Endothelial cell of umbilical vein (primary cell): ENCODE measurements at regions not wholly inside any gene's neighbourhood (a gene's known extent, or its start where the extent isn't known, plus 50 kb on each side); places are given as distances from the start of the nearest gene placed in this dataset.

Experiments
- BruUV-seq: library from RNA; stranded (reverse); fragments of 400-500 nt; replicated peaks from 2 replicates; lab custom pipeline; 2021; lab: Mats Ljungman, UMichigan
- CTCF ChIA-PET: fragments of 300-600, 350-600 bp; sonication (Branson Sonifier 250); formaldehyde crosslinking; loops from one replicate; lab custom pipeline; 2021; ENCODE audit warnings: antibody characterized with exemption, inconsistent platforms; lab: Charles Lee
- POLR2A ChIA-PET: fragments of 300-600, 350-600 bp; sonication (Branson Sonifier 250); formaldehyde crosslinking; loops from one replicate; lab custom pipeline; 2021; ENCODE audit warnings: antibody characterized with exemption, inconsistent platforms; lab: Charles Lee
- DNase-seq: peaks from one replicate; pipeline ENCODE4 v3.0.0-alpha.2; 2011; ENCODE audit warnings: low read depth, low spot score
- FAIRE-seq: peaks from 2 replicates; lab custom pipeline; 2011; peaks lifted over from hg19 to GRCh38; lab: Jason Lieb, UNC
- H2AFZ ChIP-seq: 2 replicates; pipeline ENCODE4 v1.6.0; 2012; ENCODE audit warnings: low read depth, low read length, control low read depth, inconsistent platforms
- H3K27ac ChIP-seq: 2 replicates; pipeline ENCODE4 v1.5.1; 2011; ENCODE audit warnings: low read depth, mild to moderate bottlenecking, control low read depth, low read length, moderate library complexity; ENCODE audit not compliant: insufficient read depth
- H3K27me3 ChIP-seq, 2 experiments: 2 replicates each; pipeline versions ENCODE4 v1.6.0 to v1.6.1; 2011; ENCODE audit warnings: low read length in 2 of 2, mixed read lengths in 1 of 2; ENCODE audit not compliant: control insufficient read depth in 2 of 2, insufficient read depth in 2 of 2
- H3K36me3 ChIP-seq, 2 experiments: 2 replicates in 1 of 2; 3 replicates in 1 of 2; pipeline ENCODE4 v1.5.1; 2011; ENCODE audit warnings: low read length in 2 of 2, mild to moderate bottlenecking in 1 of 2, moderate library complexity in 1 of 2; ENCODE audit not compliant: control insufficient read depth in 2 of 2, insufficient read depth in 2 of 2; ENCODE audit errors: extremely low read depth in 1 of 2
- H3K4me1 ChIP-seq: 3 replicates; pipeline ENCODE4 v1.5.1; 2011; ENCODE audit warnings: mild to moderate bottlenecking, low read length; ENCODE audit not compliant: control insufficient read depth, insufficient read depth; ENCODE audit errors: extremely low read depth
- H3K4me2 ChIP-seq: 2 replicates; pipeline ENCODE4 v1.6.1; 2011; ENCODE audit warnings: low read length, control low read depth, mixed read lengths; ENCODE audit not compliant: insufficient read depth
- H3K4me3 ChIP-seq, 3 experiments: fragments of 200-600 bp in 1 of 3; sonication (generic), shearing (Covaris generic) in 1 of 3; replicated peaks in 1 of 3; 2 replicates each; pipeline ENCODE4 v1.5.1; 2011 to 2016; ENCODE audit warnings: control low read depth in 3 of 3, low read length in 3 of 3, mild to moderate bottlenecking in 2 of 3, inconsistent platforms in 1 of 3, low read depth in 1 of 3, moderate library complexity in 1 of 3; ENCODE audit not compliant: insufficient read depth in 1 of 3
- H3K79me2 ChIP-seq: 2 replicates; pipeline ENCODE4 v1.6.0; 2012; ENCODE audit warnings: low read length, inconsistent platforms; ENCODE audit not compliant: control insufficient read depth, insufficient read depth
- H3K9ac ChIP-seq: replicated peaks from 2 replicates; pipeline ENCODE3; 2011; ENCODE audit warnings: low read length, control low read depth; ENCODE audit not compliant: insufficient read depth; ENCODE audit errors: extremely low read depth
- H3K9me1 ChIP-seq: replicated peaks from 3 replicates; pipeline ENCODE4 v1.6.0; 2011; ENCODE audit warnings: mild to moderate bottlenecking, low read length; ENCODE audit not compliant: control insufficient read depth, insufficient read depth; ENCODE audit errors: extremely low read depth
- H3K9me3 ChIP-seq: replicated peaks from 2 replicates; pipeline ENCODE4 v1.5.1; 2012; ENCODE audit warnings: low read length, inconsistent platforms; ENCODE audit not compliant: control insufficient read depth, insufficient read depth
- H4K20me1 ChIP-seq: replicated peaks from 2 replicates; pipeline ENCODE3; 2011; ENCODE audit warnings: mild to moderate bottlenecking, low read length; ENCODE audit not compliant: control insufficient read depth, insufficient read depth; ENCODE audit errors: extremely low read depth
- CTCF ChIP-seq, 2 donors: IDR thresholded peaks; 1 replicate in 1 of 2; 2 replicates in 1 of 2; pipeline ENCODE4 v1.5.1; 2011; ENCODE audit warnings: low read length in 2 of 2, mild to moderate bottlenecking in 2 of 2, moderate library complexity in 2 of 2, control low read depth in 1 of 2, inconsistent platforms in 1 of 2, low read depth in 1 of 2; ENCODE audit not compliant: insufficient read depth in 1 of 2; ENCODE audit errors: extremely low read depth in 1 of 2
- EZH2 ChIP-seq: IDR thresholded peaks from 2 replicates; pipeline ENCODE4 v1.6.1; 2012; ENCODE audit warnings: borderline replicate concordance, low read depth, mild to moderate bottlenecking, moderate library complexity, low read length, inconsistent platforms; ENCODE audit not compliant: severe bottlenecking
- FOS ChIP-seq: IDR thresholded peaks from 2 replicates; pipeline ENCODE4 v1.6.1; 2011; ENCODE audit warnings: mild to moderate bottlenecking, low read length, moderate library complexity, borderline replicate concordance; ENCODE audit not compliant: insufficient read depth
- GATA2 ChIP-seq: IDR thresholded peaks from 2 replicates; pipeline ENCODE4 v1.7.0; 2011; ENCODE audit warnings: low read depth, mild to moderate bottlenecking, moderate library complexity, mixed read lengths, low read length; ENCODE audit not compliant: insufficient read length, insufficient read depth
- JUN ChIP-seq: IDR thresholded peaks from 2 replicates; pipeline ENCODE4 v1.6.1; 2011; ENCODE audit warnings: borderline replicate concordance, low read depth; ENCODE audit not compliant: insufficient read length, insufficient read depth
- MAX ChIP-seq: IDR thresholded peaks from 2 replicates; pipeline ENCODE4 v1.6.1; 2011; ENCODE audit not compliant: insufficient read depth, insufficient read length
- MYC ChIP-seq: IDR thresholded peaks from one replicate; pipeline ENCODE4 v1.6.1; 2011; ENCODE audit warnings: mild to moderate bottlenecking, low read depth, low read length
- POLR2A ChIP-seq: IDR thresholded peaks from 2 replicates; pipeline ENCODE4 v1.6.1; 2012; ENCODE audit warnings: low read depth, mild to moderate bottlenecking, control low read depth, low read length
- POLR2AphosphoS5 ChIP-seq: IDR thresholded peaks from 2 replicates; pipeline ENCODE4 v1.6.1; 2012; ENCODE audit warnings: low read depth, mild to moderate bottlenecking, control low read depth, low read length, moderate library complexity; ENCODE audit not compliant: insufficient read depth
- dilution Hi-C: fragments of 300-500 bp; cut with MboI; formaldehyde crosslinking; loops from one replicate; pipeline ENCODE4 v1.15.0; 2019; ENCODE audit warnings: low sequenced_read_pairs; ENCODE audit not compliant: extremely low pct_ligation_motif_present
- intact Hi-C: fragments of 100-400 bp; cut with micrococcal nuclease; formaldehyde crosslinking; loops from one replicate; pipeline ENCODE4 v1.10.0; 2022

- no peak overlapping the region for H2AFZ ChIP-seq
- dilution Hi-C loops (no loop called here), intact Hi-C loops (no loop called here)
- no peaks in the 10 kb centered on the region for H3K9me3 ChIP-seq
- no peak overlapping the region for H3K9ac ChIP-seq
- H3K4me1 ChIP-seq = no peaks in the 10 kb centered on the region
- DNase-seq (no peak), FAIRE-seq (no peak)
- H3K4me2 ChIP-seq = no peak overlapping the region
- H3K36me3 ChIP-seq = no peaks in the 10 kb centered on the region
- no TSS peak for BruUV-seq
- ChIA-PET CTCF (no interaction called here), POLR2A (no interaction called here)
- no peaks in the 10 kb centered on the region for H3K9me1 ChIP-seq
- TF ChIP-seq GATA2 (no peak), MYC (no peak), POLR2AphosphoS5 (no peak), FOS (no peak), CTCF (IDR thresholded peaks at IDR 0.05; ENCODE audit: extremely low read depth in 1 of 2, insufficient read depth in 1 of 2, low read depth in 1 of 2, low read length in 2 of 2) (no peak), POLR2A (no peak), JUN (no peak)
- no peak overlapping the region for H3K27ac ChIP-seq
- H3K79me2 ChIP-seq = no peaks in the 10 kb centered on the region
- H3K27me3 ChIP-seq = peaks cover 4 to 6% of the 10 kb centered on the region in 2 experiments
- H3K4me3 ChIP-seq = no peak overlapping the region
- H4K20me1 ChIP-seq = no peaks in the 10 kb centered on the region
These were observed 393.8 kb downstream of the SNAPC1 start for GRCh38 chr14:62156052-62156451.

- CTCF ChIA-PET = no interaction called here
- no peaks in the 10 kb centered on the region for H3K9me1 ChIP-seq
- H3K4me3 ChIP-seq = no peak overlapping the region
- TF ChIP-seq MYC (no peak), MAX (no peak), CTCF (IDR thresholded peaks at IDR 0.05; ENCODE audit: extremely low read depth in 1 of 2, insufficient read depth in 1 of 2, low read depth in 1 of 2, low read length in 2 of 2) (no peak), JUN (no peak), POLR2A (no peak), GATA2 (no peak), POLR2AphosphoS5 (no peak), FOS (no peak), EZH2 (no peak)
- FAIRE-seq = no peak
- BruUV-seq = no TSS peak
- no peak overlapping the region for H3K4me2 ChIP-seq
- POLR2A ChIA-PET = no interaction called here
- intact Hi-C loops = no loop called here
- H3K4me1 ChIP-seq = no peaks in the 10 kb centered on the region
- no peak overlapping the region for H3K9ac ChIP-seq
- H2AFZ ChIP-seq = no peak overlapping the region
- dilution Hi-C loops = no loop called here
- no peaks in the 10 kb centered on the region for H3K36me3 ChIP-seq
- H3K27me3 ChIP-seq = peaks cover 6 to 7% of the 10 kb centered on the region in 2 experiments
- no peaks in the 10 kb centered on the region for H3K79me2 ChIP-seq
- DNase-seq = no peak
- H3K9me3 ChIP-seq = no peaks in the 10 kb centered on the region
- no peak overlapping the region for H3K27ac ChIP-seq
- no peaks in the 10 kb centered on the region for H4K20me1 ChIP-seq
These were observed 396.6 kb downstream of the SNAPC1 start for GRCh38 chr14:62158779-62159178.
